Type B pancreatic cell (in vitro differentiated cells): ENCODE measurements at regions not wholly inside any gene's neighbourhood (a gene's known extent, or its start where the extent isn't known, plus 50 kb on each side); places are given as distances from the start of the nearest gene placed in this dataset.

Source experiments
- DNase-seq: peaks from one replicate; pipeline ENCODE4 v3.0.0; 2021; ENCODE audit warnings: mixed read lengths; ENCODE audit not compliant: unreplicated experiment; ENCODE audit errors: extremely low spot score
- H3K27ac Mint-ChIP-seq: 2 replicates; pipeline ENCODE4 v1.8.0; 2021; ENCODE audit warnings: mild to moderate bottlenecking, mixed read lengths
- H3K27me3 Mint-ChIP-seq: 2 replicates; pipeline ENCODE4 v1.8.0; 2021; ENCODE audit warnings: mixed read lengths
- H3K36me3 Mint-ChIP-seq: 2 replicates; pipeline ENCODE4 v1.8.0; 2021; ENCODE audit warnings: mixed read lengths
- H3K4me1 Mint-ChIP-seq: one replicate; pipeline ENCODE4 v1.8.0; 2021; ENCODE audit warnings: mixed read lengths; ENCODE audit not compliant: unreplicated experiment
- H3K4me3 Mint-ChIP-seq: 2 replicates; pipeline ENCODE4 v1.8.0; 2021; ENCODE audit warnings: mild to moderate bottlenecking, mixed read lengths
- H3K9me3 Mint-ChIP-seq: 2 replicates; pipeline ENCODE4 v1.8.0; 2021; ENCODE audit warnings: mixed read lengths
- TF ChIP-seq, protein P1 (sequence below): fragments of 200-600 bp; sonication (generic); conservative IDR thresholded peaks from 2 replicates; pipeline ENCODE4 v1.5.0; 2021; ENCODE audit warnings: antibody characterized with exemption, mild to moderate bottlenecking

GRCh38 chrX:39650768-39651347 lies 446.9 kb downstream of the BCOR start:
- H3K27me3 Mint-ChIP-seq = peaks cover 22% of the 10 kb centered on the region
- TF ChIP-seq, protein P1, sequence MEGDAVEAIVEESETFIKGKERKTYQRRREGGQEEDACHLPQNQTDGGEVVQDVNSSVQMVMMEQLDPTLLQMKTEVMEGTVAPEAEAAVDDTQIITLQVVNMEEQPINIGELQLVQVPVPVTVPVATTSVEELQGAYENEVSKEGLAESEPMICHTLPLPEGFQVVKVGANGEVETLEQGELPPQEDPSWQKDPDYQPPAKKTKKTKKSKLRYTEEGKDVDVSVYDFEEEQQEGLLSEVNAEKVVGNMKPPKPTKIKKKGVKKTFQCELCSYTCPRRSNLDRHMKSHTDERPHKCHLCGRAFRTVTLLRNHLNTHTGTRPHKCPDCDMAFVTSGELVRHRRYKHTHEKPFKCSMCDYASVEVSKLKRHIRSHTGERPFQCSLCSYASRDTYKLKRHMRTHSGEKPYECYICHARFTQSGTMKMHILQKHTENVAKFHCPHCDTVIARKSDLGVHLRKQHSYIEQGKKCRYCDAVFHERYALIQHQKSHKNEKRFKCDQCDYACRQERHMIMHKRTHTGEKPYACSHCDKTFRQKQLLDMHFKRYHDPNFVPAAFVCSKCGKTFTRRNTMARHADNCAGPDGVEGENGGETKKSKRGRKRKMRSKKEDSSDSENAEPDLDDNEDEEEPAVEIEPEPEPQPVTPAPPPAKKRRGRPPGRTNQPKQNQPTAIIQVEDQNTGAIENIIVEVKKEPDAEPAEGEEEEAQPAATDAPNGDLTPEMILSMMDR = no peak
- H3K4me3 Mint-ChIP-seq = no peak overlapping the region
- H3K4me1 Mint-ChIP-seq = peaks cover 14% of the 10 kb centered on the region
- H3K36me3 Mint-ChIP-seq = no peaks in the 10 kb centered on the region
- no peak overlapping the region for H3K27ac Mint-ChIP-seq
- H3K9me3 Mint-ChIP-seq = no peaks in the 10 kb centered on the region
- no peak for DNase-seq

GRCh38 chrX:39652336-39652735 lies 445.4 kb downstream of the BCOR start:
- TF ChIP-seq, protein P1 = peak; percentile 53
- Mint-ChIP-seq H3K27ac (no peak overlapping the region), H3K4me3 (no peak overlapping the region), H3K4me1 (peaks cover 11% of the 10 kb centered on the region), H3K9me3 (no peaks in the 10 kb centered on the region), H3K36me3 (no peaks in the 10 kb centered on the region), H3K27me3 (peaks cover 22% of the 10 kb centered on the region)
- no peak for DNase-seq

DNA sequence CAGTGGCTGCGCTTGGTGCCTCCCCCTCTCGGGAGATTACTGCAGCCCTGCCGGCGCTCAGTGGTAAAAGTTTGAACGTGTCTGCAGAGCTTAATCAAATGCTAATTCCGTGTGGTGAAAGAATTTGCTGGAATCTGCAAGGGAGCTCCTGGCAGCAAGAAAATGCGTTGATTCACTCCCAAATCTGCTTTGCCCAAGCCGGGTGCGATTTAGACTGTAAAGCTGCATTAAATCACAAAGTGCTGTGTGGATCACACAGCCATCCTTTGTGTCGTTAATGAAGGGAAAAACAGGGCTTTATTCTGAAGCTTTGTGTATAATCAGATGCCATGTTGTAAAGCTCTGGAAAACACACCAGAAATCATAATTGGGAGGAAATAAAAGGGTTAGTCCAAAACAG lies 444.1 kb downstream of the BCOR start:
- H3K4me1 Mint-ChIP-seq = peaks cover 11% of the 10 kb centered on the region
- DNase-seq = no peak
- H3K27me3 Mint-ChIP-seq = peaks cover 22% of the 10 kb centered on the region
- no peaks in the 10 kb centered on the region for H3K9me3 Mint-ChIP-seq
- TF ChIP-seq, protein P1 = no peak
- H3K4me3 Mint-ChIP-seq = no peak overlapping the region
- H3K27ac Mint-ChIP-seq = no peak overlapping the region
- H3K36me3 Mint-ChIP-seq = no peaks in the 10 kb centered on the region

DNA sequence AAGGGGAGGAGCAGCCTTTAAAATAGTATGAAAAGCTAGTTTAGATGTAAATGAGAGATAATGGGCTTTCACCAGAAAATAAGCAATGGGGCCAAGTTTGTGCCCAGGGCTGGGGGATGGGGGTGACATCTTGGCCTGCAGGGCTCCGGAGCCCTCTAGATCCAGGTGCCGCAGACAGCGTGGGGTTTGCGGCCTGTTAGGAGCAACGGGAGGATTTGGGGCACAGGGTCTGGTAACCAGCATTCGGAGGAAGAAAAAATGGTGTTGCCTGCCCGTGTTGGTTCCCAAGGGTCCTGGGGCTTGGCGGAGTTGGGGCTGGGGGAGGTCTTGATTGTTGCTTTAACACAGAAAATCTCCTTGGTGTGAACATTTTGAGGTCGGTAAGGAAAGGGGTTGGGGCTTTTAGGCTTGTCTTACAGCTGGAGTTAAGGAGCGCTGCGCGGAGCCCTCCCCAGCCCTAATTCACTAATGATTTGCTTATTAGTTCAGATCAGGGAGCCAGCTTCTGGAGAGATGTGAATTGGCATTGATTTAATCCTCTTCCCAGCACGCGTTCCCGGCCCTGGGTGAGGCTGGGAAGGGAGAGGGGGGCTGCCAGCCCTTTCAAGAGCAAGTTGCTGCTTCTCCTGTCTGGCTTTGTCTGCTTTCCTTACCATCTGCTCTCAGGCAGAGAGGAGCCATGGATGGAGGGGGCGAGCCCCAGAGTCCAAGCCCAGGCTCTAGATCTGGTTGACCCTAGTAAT lies 443.4 kb downstream of the BCOR start:
- H3K4me3 Mint-ChIP-seq = no peak overlapping the region
- no peaks in the 10 kb centered on the region for H3K9me3 Mint-ChIP-seq
- peaks cover 11% of the 10 kb centered on the region for H3K4me1 Mint-ChIP-seq
- H3K27me3 Mint-ChIP-seq = peaks cover 22% of the 10 kb centered on the region
- TF ChIP-seq, protein P1 = no peak
- DNase-seq = no peak
- no peak overlapping the region for H3K27ac Mint-ChIP-seq
- no peaks in the 10 kb centered on the region for H3K36me3 Mint-ChIP-seq

- TF ChIP-seq, protein P1 = no peak
- Mint-ChIP-seq H3K4me3 (no peak overlapping the region), H3K4me1 (peaks cover 11% of the 10 kb centered on the region), H3K9me3 (no peaks in the 10 kb centered on the region), H3K27me3 (peaks cover 22% of the 10 kb centered on the region), H3K27ac (no peak overlapping the region), H3K36me3 (no peaks in the 10 kb centered on the region)
- no peak for DNase-seq
These were observed 442.8 kb downstream of the BCOR start for GRCh38 chrX:39654952-39655351.
